Activated CD8-positive, alpha-beta memory T cell treated with anti-CD3 and anti-CD28 coated beads, Interleukin-2, amount 50 U/mL, for 4 hours (primary cell): ENCODE measurements at regions not wholly inside any gene's neighbourhood (a gene's known extent, or its start where the extent isn't known, plus 50 kb on each side); places are given as distances from the start of the nearest gene placed in this dataset.

ENCODE experiments used
- DNase-seq: peaks from one replicate; pipeline ENCODE4 v3.0.0-alpha.2; 2020

DNA sequence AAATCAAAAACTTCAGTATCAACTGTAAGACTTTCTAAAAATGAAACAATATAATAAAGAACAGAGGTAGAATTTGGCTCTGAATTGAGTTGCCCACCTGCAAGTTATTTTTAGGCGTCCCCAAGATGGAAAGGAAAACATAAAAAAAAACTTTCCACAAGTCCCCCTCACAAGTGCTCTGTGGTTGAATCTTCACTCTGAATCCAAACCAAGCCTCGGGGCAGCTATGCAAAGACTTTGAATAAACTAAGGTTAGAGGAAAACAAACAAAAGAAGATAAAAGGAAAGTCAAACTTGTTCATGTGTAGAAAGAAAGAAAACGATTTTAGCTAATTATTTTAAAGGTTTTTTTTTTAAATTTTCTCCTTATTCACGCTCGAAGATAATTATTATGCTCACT is 372.4 kb upstream of the SLIT2 start:
- no peak for DNase-seq

DNA sequence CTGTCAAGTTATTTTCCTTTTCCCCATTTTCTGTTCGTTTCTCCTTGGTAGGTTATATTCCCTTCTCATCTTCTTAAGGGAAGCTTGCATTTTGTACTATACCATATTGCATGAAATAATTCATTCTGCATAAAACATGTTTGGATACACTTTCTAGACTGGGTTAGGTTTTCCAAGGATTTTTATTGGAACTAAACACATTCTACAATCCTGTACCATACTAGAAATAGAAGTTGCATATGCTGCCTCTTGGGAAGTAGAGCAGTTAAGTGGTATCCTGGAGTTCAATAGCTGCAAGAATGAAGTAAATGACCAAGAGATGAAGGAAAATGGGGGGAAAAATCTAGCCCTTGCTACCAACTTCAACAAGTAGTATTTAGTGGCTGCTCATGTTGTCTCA is 393.7 kb upstream of the SLIT2 start:
- DNase-seq, result no peak

DNA sequence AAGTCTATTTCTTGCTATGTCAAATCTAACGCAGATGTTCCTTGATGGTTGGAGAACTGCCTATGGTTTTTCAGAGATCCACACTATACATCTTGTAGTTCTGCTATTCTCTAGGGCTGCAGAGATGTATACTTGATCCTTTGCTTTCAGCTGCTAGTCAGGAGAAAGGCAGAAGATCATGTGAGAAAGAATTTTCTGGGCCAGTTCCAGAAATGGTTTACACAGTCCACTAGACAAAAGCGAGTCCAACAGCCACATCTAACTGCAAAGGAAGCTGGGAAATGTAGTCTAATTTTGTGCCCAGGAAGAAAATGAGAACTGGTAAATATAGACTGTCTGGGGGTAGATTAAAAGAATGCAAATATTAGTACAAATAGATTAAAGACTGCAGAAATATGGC is 394.3 kb upstream of the SLIT2 start:
- no peak for DNase-seq

DNA sequence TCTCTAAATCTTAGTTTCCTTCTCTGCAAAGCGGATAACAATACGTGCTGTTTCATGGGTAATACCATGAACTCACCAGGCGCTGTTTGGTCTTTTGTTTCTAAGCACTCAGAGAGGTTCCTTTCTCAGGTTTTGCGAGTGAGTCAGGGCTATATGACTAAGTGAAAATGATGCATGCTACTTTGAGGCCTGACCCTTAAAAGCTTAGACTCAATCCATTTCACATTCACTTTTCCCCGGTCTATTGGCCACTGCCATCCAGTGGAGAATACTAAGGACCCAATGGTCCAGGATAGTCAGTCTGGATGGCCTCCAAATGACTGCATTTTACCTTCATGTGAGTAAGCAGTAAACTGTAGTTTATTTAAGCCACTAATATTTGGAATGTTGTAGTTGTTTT is 400.8 kb upstream of the SLIT2 start:
- DNase-seq, result no peak

DNA sequence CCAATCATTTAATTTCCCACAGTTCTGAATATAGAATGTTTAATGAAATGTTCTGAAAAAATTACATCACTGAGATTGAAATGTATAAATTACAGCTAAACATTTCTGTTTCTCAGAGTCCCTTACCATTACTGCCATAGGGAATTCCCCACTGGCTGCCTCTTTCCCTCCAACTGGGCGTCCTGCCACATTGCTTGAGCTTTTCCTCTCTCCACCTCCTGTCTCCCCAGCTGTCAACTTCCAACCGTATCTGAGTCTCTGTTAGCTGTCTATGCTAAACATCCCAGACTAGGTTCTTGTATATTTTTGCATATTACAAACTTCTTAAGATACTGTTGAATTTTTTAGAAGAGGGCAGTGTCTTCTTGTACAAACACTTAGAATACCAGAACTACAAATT is 407.3 kb upstream of the SLIT2 start:
- DNase-seq, result no peak

DNA sequence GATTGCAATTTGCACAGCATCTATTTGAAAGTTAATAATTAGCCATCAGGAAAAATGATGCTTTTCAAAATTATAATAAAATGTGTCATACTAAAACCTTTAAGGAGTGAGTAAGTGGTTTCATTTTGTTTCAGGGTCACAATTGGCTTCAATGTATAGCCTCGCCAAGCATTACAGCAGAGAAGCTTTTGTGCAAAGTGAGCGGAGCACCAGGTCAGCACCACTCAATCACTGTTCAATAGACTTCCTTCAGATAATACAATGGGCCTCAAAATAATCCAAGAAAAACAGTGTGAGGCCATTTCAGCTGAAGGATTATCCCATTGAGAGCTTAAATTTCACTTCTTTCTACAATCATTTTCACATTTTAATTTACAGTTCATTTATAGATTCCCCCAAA is 409.2 kb upstream of the SLIT2 start:
- DNase-seq, result no peak

DNA sequence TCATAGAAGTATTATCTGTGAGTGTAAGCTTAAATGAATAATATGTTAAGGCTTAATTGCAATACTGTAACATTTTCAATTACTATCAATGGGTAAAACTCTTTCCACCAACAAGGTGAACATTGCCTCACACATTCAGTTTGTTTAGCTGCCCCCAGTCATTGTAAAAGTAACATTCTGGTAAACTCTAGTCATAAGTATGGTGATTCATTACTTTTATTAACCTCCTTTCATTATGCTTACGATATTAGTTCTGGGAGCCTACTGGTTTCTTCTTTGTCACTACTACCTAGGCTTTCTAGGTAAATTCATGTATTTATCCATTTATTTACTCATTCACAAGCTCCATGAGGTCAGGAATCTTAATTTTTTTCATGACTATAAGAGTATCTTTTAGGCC is 412.8 kb upstream of the SLIT2 start:
- no peak for DNase-seq

DNA sequence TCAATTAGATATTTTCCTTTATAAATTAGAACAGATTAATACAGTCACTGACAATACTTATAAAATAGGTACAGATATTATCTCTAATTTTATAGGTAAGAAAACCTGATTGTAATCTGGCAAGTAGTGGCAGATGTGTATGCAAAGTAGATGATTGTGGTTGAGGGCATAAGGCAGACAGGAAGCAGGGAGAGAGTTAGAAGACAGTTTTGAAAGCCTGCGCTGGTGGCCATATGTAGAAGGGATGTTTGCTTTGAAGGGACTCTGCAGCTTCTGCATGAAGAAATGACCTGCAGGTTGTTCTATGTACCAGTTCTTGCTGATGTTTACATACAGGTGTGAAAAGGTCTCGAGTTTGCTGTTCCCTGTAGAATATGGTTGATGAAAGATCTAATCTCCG is 416.3 kb upstream of the SLIT2 start:
- no peak for DNase-seq

DNA sequence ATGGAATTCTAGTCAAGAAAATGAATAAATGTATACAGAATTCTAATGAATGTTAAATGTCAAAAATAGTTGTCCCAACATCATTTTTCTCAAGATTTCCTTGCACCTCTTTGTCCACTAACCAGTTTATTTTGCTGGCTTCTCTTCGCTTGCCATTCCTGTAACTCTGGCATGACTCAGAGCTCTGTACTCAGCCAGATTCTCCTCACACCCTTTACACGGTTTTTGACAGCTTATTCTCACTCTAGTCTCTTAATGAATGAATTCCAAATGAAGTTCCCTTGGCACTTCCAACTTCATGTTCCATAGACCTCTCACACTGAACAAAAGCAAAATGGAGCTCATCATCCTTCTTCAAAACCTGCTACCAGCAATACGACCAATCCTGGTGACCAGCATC is 419.3 kb upstream of the SLIT2 start:
- no peak for DNase-seq

DNA sequence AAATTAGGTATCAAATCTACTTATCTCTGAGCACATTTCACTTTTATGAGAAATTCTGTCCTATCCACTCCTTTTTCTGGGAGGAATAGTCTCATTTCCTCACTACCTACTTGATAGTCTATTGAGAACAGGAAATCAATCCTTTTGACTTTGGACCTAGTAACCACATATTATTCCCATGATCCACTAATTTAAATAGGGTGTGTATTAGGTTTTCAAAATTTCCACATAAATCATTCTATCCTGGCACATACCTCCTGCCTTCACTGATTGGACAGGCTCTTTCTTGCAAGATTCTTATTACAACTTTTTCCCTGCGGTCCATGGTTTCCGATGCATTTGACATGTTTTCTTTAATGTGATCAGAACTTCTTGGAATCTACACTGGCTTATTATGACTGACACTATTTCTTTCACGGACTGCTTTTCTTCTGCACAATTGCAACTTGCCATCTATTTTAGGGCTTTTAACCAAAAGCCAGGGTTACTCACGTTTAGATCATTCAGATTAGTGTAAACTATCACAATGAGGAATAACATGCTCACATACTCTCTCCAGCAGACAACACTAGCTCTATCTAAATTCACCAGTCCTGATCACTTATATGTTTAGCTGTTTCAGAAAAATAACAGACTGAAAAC is 419.9 kb upstream of the SLIT2 start:
- DNase-seq, result no peak

DNA sequence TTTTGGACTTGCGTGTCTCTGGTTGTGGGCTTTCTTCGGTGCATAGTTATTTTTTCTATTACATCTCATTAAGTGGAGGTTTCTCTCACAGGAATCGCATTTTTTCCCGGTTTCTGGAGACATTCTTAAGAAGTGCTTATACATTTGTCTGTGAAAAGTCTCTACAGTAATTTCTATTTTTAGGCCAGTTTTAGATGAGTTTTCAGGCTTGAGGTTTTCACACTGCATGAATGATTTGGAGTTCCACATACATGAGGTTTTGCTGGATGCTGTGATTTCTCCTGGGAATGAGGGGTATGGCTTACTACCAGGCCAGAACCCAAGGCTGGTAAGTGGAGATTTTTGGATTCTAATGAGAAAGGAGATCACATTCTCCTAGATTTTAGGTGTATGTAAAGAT is 422.6 kb upstream of the SLIT2 start:
- DNase-seq, result no peak

DNA sequence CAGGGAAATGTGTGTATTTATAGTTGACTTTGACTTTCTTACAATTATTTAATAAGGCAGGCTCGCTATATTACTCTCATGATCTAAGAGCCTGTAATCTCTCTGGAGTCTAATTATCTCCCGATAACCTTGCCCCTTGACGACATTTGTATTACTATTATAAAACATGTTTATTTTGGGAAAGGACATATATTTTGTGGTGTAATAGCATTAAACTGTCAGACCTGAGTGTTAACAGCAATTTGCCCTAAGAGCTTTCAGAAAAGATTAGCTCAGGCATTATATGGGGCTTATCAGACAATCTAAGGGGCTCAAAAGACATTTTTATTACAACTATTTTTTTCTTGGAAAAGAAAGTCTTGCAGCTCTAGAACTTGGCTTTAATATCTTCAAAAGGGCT is 427.9 kb upstream of the SLIT2 start:
- no peak for DNase-seq

DNA sequence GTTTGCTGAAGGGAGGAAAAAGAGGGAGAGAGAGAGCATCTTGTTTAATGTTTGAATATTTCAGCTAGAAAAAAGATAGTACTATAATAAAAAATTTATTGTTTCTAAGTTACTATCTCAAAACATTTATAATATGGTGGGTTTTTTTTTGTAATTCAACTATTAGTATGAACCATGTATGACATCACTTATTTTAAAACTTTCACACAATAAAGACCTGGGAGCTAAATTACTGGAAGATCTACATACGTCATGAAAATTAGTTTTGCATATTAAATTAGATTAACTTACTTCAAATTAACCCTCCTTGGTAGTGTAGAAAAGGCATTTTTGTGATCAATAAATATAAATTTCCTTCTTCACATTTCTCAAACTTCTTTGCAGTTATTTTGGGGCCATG is 432.0 kb upstream of the SLIT2 start:
- no peak for DNase-seq

DNA sequence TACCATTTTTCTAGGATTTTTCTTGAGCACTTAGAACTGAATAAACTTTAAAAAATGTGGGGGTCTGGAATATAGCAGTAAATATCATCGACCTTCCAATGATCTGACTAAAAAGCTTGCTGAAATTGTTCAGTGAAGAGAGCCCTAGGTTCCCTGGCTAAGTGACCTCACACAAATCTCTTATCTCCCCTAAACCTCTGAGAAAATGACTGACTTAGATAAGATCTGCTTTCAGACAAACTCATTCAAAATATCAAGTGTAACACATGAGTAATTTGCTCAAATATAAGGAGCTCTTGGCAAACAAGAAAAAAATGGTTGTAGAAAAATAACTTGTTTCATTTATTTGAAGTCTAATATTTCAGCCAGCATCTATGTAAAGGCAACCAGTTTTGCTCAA is 441.7 kb upstream of the SLIT2 start:
- no peak for DNase-seq

DNA sequence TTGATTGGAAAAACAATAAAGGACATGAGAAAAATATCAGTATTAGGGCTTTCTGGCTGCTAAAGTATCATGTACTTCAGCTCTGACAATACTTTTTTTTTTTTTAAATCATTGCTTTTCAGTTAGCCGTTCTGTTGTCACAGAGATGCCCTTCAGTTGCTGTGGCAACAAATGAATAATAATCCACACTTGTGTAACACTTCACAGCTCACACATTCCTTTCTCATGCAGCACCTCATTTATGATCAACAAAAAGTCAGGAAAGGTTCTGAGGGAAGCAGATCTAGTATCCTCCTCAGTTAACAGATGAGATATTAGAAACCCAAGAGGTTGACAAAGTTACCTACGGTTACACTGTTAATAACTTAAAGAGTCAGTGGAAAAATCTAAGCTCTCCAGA is 444.2 kb upstream of the SLIT2 start:
- DNase-seq, result no peak

DNA sequence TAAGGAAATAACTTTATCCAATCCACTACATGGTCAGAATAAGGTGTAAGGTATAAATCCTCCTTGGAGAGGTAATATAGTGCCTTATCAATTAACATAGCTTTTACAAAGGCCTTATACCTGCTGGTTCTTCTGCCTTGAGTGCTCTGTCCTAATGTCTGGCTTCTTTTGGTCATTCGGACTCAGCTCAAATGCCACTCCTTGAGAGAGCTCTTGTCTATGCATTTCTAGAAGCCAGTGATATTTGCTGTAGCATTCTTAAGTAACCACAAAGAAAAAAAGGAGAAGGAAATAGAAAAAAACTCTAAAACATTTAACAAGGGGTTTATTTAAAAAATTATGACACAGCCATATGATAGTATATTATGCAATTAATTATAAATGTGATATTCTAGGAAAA is 444.8 kb upstream of the SLIT2 start:
- no peak for DNase-seq

DNA sequence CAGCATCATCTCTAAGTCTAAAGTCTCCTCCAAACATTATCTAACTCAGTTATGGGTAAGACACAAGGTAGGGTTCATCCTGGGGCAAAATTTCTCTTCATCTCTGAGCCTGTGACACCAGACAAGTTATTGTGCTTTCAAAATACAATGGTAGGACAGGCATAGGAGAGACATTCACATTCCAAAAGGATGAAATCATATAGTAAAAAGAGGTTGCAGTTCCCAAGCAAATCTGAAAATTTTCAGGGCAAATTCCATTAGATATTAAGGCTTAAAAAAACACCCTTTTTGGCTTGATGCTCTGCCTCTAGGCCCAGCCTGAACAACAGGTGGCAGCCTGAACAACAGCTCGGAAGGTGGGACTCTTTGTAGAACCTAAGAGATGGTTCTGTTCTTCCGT is 448.3 kb upstream of the SLIT2 start:
- DNase-seq, result no peak

DNA sequence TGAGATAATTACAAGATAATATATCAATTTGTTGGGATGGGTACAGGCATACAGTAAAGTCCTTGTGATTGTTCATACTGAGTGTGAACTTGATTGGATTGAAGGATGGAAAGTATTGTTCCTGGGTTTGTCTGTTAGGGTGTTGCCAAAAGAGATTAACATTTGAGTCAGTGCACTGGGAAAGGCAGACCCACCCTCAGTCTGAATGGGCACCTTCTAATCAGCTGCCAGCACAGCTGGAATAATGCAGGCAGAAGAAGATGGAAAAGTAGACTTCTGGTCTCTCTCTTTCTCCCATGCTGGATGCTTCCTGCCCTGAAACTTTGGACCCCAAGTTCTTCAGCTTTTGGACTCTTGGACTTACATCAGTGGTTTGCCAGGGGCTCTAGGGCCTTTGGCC is 457.9 kb upstream of the SLIT2 start:
- DNase-seq, result no peak

DNA sequence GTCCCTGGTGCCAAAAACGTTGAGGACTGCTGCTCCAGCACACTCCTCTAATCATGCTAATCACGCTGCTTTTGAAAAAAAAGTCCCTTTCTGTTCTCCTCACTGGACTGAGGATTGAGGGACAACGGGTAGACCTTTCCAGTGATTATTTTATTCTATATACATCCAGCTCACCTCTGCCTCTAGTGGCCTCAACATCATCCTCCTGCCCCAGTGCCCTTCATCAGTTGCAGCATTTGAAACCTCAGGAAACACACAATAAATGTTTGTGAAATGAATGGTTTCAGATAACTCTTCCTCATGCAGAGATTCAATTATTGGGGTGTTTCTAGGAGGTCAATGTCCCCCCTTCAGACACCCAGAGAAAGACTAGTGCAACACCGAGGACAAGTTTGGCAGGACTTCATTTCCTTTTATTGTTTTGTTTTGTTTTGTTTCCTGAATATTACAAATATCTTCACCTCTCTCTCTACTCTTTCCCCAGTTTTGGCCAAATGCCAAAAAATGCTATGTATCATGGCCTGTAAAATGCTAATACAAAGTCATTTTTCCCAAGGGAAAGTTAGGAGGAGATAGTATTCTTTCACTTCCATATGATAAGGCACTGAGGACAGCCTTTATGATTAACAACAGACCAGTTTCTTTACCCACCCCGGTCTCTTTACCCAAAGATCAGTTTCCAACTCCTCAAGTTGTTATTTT is 460.1 kb upstream of the SLIT2 start:
- no peak for DNase-seq

DNA sequence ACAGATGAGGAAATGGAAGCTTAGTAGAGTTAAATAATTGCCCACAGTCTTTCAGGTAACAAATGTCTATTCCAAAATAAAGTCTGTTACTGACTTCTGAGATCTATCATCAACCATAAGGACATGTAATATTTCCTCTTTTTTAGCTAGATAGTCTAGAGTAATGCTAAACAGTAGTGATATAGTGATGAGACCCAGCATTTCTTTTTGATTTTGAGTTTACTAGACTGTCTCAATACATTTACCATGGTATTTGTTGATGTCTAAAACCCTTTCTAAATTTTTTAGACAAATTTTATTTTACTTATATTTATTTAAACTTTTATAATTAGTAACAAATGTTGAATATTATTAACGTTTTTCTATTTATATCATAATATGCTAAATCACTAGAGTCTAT is 465.1 kb upstream of the SLIT2 start:
- DNase-seq, result no peak

DNA sequence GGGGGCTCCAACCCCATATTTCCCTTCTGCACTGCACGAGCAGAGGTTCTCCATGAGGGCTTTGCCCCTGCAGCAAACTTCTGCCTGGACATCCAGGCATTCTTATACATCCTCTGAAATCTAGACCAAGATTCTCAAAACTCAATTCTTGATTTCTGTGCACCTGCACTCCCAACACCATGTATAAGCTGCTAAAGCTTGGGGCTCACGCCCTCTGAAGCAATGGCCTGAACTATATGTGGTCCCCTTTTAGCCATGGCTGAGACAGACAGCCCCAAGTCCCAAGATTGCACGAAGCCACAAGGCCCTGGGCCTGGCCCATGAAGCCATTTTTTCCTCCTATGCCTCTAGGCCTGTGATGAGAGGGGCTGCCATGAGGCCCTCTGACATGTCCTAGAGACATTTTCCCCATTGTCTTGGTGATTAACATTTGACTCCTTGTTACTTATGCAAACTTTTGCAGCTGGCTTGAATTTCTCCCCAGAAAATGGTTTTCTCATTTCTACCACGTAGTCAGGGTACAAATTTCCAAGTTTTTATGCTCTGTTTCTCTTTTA is 468.0 kb upstream of the SLIT2 start:
- no peak for DNase-seq

DNA sequence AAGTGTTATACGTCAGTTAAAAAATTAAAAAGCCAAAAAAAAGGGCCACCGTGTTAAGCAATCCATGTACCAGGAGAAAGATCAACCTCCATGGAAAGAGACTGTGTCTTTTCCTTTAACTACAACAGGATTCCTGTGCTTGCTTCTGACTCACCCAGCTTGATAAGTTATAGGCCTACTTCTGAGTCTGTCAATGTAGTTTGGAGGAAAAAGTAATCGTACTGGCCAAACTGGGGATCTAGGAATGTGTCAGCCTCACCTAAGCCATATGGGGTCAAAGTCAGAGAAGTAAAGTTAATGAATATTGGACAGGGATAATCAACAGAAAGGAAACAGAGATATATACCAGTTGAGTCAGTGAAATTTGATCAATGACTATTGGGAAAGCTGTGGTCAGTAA is 470.8 kb upstream of the SLIT2 start:
- no peak for DNase-seq

DNA sequence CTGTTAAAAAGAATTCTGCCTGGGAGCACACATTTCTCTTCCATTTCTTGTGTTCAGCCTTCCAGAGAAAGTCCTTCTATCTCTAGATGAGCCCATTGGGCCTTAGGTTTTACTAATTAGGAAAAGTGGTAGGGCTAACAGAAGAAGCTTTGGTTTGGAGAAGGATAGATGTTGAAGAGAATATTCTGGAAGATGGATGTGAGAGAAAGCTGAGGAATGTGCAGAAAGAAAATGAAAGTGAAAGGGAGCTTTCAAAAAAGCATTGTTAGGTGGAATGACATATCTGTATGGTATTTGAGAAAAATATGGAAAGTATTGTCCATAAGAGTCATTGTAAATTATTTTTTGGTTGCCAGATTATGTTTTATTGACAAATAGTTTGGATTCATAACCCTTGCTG is 474.8 kb upstream of the SLIT2 start:
- DNase-seq, result no peak

DNA sequence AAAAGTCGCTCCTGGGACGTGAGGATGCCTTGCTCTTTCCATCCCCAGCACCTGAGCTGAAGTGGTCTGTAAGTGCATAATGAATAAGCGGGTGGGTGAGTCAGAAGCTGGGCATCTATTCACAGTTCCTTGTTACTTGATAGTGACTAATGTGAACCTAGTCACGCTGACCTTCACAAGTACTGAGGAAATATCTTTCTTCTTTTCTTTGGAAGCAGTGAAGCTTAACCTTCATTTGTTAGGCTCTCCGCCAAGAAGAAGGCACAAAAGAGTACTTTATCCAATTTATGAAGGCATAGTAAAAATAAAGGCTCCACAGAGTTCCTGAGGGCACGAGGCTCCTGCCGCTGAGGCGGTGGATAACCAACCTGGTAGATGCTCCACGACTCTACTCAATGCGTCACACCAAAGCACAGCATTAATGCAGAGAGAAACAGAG is 475.7 kb upstream of the SLIT2 start:
- no peak for DNase-seq

DNA sequence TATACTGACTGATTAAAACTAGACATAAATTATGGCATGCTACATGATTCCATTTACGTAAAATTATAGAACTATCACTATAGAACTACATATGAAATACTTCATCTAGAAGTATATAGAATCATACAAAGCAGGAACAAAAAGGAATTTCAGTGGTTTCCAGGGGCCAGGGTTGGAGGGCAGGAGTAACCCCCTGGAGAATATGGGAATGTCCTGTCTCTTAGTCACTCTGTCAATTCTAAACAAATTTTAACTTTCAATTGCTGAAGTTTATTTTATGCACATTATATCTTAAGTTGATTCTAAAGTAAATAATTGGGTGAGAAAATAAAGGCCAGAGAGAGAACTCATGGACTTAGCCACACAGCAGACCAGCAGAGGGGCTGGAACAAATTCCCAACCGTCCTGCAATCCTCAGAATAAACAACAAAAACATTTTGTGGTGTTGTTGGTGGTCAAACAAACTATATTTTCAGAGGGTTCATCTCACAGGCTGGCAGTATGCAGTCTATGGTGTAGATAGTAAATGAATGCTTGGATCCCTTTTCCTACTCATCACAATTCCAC is 476.9 kb upstream of the SLIT2 start:
- DNase-seq, result no peak
